GM21576 (cell line): ENCODE measurements at regions not wholly inside any gene's neighbourhood (a gene's known extent, or its start where the extent isn't known, plus 50 kb on each side); places are given as distances from the start of the nearest gene placed in this dataset.

Source experiments
- ATAC-seq: cut with Tn5 transposase; IDR thresholded peaks from one replicate; pipeline ENCODE4 v1.9.1; 2021; ENCODE audit warnings: mild to moderate bottlenecking, moderate library complexity; ENCODE audit not compliant: unreplicated experiment

DNA sequence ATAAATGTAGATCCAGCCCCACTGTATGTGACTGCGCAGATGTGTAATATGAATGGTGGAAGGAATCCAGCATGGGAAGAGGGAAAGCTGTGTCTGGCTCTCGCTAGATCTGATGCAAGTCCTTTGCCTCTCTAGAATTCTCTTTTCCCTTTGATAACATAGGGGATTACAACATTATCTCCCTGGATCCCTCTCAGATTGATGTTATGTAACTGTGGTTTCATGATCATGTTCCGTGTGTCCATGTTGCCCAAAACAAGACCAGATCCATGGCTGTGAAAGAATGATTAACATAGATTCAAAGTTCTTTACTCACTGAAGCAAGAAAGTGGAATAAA is 184.0 kb upstream of the UBL3 start:
- ATAC-seq, result no peak

DNA sequence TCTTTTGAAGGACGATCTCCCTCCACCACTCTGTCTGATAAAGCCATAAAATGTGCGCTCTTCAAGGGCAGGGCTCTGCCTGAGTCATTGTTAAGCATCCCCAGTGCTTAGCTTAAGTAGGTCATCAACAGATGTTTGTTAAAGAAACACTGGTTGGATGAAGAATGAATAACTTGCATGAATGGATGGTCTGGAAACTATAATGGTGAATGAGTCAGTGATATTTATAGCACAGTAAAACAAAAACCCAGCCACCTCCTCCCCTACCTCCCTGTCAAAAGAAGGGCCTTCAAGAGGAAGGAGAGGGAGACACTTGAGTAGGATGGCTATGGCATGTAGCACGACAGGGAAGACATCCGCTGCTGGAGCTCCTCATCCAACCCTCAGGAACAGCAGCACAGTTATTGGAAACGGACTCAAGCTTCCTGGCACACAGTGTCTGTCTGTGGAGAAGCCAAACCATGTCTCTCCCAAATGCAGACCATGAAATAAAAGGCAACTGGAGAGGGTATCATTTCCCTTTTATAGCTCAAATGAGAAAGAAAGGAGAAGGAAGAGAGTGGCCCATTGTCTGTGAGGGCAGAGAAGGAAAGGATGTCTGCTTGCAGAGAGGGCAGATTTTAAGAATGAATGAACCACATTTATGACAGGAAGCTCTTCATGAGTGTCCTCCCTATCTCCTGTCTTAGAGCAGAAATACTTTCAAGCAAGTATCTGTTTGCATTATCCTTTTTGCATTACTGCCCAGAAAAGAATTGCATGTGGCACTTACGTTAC is 183.5 kb upstream of the UBL3 start:
- ATAC-seq, result no peak

DNA sequence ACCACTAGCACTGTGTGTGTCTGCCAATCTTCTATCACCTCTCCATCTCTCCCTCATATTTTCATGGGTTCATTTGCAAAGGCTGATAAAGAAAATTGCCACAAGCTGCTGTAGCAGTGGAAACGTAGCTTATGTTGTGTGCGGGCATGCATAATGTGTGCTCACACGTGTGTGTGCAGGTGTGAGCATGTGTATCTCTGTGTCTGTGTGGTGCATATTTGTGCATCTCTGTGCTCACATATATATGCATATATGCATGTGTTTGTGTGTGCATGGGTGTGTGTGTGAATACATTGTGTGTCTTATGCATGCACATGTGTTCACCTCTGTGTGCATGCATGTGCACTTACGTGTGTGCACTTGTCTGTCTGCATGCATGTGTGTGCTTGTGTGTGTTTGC is 181.8 kb upstream of the UBL3 start:
- no peak for ATAC-seq

DNA sequence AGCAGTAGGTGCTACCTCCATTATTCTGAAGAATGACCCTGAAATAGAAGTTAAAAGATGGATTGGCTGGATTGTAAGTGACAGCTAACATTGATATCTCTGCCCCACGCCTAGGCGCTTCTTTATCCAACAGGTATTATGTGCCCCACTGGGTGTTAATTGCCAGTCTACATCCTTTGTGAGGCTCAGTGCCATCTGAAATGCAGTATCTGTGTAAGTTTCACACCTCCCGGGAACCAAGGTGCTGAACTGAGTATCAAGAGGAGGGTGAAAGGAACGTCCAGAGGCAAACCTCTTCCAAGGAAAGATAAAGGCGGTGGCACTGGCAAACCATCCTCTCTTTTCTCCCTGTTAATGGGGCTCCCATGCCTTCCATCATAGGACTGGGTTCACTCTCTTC is 181.1 kb upstream of the UBL3 start:
- no peak for ATAC-seq

DNA sequence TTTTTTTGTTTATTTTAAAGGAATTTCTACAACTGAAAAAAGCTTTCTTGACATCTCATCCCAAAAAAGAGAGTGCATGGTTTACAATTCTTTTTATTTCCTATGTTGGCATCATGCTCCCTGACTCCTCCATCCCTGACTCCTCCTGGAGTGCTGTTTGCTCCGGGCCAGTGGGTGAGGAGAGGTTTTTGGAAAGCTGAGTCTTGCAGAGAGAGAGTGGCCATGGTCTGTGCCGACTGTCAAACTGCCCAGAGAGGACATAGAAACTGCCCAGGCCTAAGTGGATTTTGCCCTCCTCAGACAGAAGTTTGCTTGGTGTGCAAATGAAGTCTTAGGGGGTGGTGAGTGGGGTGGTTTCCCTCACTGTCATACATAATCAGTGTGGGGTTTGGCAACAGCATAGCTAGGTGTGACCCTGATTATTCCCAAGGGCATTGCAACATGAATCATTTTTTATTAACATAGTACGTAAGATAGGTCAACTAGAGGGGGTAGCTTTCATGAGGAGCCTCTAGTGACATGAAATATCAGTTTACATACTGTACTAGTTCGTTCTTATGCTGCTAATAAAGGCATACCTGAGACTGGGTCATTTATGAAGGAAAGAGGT is 179.8 kb upstream of the UBL3 start:
- ATAC-seq, result no peak

DNA sequence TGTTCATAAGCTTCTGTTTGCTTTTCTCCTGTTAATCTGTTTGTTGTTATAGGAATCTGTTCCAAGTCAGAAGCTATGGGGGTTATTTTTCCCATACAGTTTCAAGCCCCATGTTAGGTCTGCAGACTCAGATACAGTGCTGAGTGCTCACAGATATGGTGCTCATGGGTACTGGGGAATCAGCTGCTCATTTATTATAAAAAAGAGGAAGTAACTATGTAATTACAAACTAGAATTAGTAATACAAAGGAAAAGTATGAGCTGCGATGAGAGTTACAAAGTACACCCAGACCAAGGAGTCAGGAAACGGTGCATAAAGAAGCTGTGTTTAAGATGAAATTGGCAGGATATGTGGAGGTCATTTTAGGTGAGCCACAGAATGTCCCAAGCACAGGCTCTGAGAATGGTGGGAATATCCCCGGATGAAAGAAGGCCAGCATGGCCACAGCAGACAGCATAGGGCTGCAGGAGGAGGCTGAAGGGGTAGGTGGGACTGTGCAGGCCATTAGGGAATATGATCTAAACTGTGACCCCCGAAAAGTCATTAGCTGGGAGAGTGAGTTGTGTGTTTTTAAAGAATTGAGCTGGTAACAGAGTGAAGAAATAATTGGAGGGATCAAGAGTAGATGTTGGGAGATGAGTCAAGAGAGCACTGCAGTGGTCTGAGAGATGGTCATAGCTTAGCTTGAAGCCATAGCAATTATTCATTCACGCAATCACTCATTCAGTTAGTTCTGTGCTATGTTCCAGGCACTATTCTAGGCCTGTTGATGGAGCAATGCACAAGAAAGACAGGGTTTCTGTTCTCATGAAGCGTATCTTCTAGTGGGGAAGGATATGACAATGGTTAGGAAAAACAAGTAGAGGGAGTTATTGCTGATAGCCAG is 177.4 kb upstream of the UBL3 start:
- ATAC-seq, result no peak

DNA sequence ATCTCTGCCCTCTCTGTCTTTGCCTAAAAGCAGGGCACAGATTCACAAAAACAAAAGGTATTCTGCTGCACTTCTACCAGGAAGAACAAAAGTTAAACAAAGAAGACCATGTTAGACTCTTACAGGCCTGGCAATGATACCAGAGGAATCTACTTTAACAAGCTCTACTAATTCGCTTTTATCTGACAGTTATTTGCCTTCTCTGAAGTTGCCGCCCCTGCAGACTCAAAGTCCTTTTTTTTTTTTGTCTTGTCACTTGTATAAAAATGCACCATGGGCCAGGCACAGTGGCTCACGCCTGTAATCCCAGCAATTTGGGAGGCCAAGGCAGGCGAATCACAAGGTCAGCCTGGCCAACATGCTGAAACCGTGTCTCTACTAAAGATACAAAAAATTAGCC is 176.5 kb upstream of the UBL3 start:
- ATAC-seq, result no peak

DNA sequence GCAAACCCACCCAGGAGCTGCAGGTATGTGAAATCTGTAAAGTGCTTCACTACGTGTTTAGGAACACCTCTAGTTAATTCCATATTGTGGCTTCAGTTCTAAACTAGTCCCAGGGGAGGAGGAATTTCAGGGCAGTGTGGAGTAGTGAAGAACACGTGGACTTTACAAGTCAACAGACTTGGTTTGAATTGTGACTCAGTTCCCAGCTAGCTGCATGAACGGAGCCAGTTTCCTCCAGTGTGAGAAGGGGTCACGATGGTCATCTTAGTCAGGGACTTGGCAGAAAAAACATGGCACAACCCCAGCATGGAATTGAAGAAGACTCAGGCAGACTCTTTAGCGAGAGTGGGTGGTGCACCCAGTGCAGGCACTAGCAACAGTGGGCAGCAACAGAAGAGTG is 175.7 kb upstream of the UBL3 start:
- ATAC-seq, result no peak

DNA sequence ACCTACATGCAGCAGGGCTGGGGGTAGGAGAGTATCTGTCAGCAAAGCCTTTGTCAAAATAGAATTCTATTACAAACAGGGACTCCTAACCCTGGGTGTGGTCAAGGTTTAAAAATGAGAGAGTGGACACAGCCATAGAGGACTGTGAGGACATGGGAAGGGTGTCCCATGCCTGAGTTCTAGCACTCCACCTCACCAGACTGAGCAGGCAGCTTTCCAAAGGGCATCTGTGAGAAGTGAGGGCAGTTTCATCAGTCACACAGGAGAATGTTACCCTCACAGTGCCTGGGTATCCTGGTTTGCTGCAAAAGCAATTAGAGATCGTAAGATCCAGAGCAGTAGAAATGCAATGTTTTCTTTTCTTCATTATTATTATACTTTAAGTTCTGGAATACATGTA is 174.9 kb upstream of the UBL3 start:
- ATAC-seq, result no peak

DNA sequence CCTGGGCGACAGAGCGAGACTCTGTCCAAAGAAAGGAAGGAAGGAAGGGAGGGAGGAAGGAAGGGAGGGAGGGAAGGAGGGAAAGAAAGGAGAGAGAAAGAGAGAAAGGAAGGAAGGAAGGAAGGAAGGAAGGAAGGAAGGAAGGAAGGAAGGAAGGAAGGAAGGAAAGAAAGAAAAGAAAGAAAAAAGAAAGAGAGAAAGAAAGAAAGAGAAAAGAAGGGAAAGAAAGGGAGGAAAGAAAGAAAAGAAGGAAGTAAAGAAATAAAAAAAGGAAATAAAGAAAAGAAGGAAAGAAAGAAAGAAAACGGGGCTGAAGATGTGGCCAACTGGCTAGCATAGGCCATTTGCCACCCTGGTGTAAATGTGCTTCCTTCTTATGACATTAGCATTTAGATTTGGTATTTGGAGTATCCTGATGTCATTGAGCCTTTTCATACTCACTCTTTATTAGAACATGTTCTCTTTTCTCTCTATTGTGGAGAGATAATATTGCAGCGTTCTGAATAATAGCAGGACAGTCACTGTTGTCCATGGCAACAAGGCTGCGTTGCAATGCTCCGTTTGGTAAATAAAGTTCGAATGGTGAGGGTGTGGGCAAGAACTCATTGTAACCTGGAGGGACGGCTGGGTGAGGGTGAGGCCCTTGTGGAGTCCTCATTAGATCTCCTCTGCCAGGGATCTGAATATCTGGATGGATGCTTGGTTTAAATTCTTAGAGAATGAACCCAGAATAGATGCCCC is 173.9 kb upstream of the UBL3 start:
- ATAC-seq, result no peak

DNA sequence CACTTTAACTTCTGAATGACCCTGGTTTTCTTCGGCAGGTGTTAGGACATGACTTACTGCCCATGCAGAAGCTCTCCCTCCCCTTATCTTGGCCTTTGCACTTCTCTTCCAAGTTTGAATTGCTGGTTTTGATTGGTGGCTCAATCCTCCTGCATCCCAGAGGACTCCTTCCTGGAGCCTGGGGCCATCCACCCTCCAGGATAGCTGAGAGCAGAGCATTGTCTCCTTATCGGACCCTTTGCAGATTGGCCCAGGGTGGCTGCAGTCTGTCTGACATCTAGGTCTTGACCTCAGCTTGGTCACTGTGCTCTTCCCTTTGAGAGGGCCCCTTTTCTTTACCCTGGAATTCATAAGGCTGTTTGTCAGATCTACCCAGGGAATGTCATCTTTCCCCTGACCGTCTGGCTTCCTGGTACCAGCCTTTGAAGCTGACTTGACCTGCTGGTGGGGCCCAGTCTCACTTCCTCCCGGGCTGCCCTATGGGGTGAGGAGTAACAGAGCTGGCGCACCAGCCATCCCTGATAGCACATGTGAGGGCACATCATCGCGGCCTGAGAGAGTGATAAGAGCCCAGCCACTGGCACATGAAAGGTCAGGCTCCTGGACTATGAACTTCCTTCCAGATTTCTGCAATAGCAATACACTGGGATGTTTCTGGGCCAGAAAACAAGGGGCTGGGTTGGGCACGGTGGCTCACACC is 172.9 kb upstream of the UBL3 start:
- ATAC-seq, result no peak

DNA sequence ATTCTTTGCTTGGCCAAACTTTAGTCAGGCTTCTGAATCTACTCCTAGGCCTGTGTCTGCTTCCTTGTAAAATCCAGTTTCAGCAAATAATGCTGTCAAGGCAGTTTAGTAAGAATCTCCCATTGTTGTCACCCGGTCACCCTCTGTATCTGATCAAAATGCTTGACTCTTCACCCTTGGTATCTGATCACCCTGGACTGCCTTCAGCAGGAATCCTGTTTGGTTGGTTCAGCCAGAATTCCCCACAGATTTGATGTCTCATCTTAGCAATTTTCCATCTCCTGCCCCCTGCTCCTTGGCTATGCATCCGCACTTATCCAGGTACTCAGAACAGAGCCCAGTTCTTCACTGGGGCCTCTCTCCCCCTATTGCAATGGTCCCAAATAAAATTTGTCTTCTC is 172.4 kb upstream of the UBL3 start:
- ATAC-seq, result no peak

DNA sequence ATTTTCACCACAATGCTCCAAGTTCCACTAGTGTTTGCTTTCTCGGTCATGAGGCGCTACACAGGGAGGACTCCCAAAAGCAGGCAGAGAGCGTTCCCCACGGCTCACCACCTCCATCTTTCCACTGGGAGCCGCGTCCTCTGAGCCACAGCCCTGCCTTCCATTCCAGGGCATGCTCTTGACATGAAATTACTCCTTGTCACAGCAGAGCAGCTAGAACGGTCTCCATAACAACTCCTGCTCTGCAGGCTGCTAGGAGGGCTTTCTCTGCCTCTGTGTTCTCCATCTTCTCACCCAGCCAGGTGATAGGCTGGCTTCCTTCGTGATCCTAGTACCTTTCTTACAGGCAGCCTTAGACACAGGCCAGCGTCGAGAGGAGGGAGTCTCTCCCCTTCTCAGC is 171.8 kb upstream of the UBL3 start:
- no peak for ATAC-seq

DNA sequence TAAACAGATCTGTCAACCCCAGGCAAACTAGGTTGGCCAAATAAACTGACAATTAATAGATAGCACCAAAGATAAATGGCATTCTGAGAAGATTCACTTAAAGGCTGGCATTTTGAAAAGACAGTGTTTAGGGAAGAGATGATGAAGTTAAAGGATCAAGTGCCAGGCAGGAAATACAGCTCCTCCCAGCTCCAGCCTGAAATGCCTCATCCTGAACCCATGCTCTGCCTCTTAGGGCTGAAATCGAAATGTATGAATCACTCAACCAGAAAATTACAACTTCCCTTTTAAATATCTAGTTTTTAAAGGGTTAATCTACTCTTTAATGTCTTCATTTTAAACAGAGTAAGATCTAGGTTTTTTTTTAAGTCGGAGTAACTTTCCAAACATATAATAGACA is 171.2 kb upstream of the UBL3 start:
- ATAC-seq, result no peak

DNA sequence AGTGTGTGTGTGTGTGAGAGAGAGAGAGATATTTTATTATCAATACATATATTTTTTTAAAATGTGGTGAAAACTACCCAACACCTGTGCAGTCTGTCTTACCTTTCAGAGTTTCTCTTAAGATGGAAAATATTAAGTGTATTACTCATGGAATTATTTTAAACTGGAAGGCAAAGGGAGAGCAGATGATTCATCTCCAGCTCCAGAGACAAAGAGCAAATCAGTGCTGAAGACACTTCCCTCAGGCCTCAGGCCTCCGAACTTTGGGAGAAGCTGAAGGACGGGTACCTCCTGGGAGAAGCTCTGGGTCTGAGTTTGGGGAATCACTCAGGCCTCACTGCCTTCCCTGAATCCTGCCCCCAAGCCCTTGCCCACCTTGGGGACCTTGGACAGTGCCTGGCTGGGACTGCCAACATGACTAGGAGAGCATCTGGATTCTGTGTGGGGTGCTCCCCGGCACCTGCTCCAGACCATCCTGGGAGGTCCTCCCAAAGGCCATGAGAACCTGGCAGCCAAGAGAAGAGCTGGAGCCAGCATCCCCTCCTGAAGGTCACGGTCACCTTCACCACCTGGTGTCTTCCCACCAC is 170.4 kb upstream of the UBL3 start:
- no peak for ATAC-seq

DNA sequence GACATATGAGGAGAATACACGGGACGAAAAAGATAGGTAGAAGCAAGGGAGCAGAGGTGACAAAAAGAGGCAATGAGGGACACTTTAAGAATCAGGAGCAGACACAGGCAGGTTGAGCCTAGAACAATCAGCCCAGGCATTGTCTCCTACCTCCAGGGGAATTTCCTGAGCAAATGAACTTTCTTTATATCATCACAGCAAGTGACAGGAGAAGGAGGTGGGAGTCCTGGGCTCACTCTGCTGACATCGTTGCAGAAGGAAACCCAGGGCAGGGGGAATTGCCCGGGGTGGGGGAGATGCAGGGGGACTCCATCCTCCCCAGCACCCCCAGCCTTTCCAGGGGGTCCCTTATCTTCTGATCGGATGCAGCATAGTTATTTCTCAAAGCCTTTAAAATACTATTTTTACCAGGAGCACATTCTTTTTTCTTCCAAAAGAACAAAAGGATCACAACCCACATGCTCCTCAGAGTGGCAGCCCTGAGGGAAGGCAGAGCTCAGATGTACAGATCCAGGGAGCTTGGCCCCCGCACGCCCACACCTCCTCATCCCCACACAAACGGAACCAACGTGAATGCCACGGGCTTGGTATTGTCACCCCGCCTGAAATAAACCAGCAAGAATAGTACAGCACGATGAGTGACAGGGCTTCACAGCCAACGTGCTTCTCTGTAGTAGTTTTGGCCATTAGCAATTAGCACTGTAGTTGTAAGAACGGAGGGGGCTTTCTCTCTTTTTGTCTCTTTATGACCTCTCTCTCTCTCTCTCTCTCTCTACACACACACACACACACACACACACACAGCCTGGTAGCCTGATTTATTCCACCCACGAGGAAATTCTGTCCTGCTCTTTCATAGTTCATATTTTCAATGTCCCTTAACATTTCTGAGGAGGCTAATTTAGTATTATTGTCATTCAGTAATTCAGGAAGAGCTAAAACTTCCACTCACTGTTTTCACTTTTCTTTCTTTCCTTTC is 169.5 kb upstream of the UBL3 start:
- no peak for ATAC-seq

DNA sequence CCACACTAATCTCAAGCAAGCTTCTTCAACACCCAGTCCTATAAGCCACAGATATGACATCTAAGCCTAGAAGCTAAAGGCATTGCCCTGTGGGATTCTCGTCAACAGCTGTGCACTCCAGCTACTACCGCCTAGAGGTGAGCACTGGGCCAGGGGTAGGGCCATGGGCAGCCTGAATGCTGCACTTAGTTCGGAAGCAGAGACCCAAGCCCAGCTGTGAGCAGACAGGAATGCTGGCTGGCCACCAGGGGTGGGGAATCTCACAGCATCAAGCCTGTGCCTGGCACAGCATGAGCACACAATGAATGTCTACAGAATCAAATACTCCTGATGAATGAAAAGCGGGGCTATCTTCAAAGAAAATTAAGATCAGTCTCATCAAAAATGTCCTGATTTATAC is 167.5 kb upstream of the UBL3 start:
- ATAC-seq, result no peak

DNA sequence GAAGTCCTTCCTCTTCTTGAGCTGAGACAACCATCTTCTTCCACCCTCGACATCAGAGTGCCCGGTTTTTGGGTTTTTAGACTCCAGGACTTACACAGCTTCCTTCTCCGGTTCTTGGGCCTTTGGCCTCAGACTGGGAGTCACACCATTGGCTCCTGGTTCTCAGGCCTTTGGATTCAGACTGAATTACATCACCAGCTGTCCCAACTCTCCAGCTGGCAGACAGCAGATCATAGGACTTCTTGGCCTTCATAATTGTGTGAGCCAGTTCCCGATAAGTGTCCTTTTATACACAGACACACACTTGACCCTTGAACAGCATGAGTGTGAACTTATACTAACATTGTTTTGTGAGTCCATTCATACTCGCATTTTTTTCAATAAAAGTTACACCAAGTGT is 166.0 kb upstream of the UBL3 start:
- no peak for ATAC-seq

DNA sequence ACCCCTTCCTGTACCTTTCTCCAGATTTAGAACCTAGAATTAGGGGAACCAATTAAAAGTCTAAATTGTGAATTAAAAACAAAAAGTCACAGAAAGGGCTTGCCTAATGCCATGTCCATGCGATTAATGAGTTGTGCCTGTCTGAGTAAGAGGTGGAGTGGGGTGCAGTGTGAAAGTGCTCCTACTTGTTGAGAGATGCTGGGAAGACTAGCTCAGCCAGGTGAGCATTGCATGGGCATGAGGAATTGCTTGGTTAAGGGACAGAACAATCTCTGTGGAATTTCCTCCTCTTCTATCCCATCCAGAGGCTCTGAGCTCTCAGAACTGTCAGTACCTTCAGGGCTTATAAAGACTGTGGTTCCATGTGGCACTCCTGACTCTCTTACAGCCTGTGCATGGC is 159.0 kb upstream of the UBL3 start:
- no peak for ATAC-seq
